Nucleus accumbens (tissue), 56 donors: ENCODE measurements at regions not wholly inside any gene's neighbourhood (a gene's known extent, or its start where the extent isn't known, plus 50 kb on each side); places are given as distances from the start of the nearest gene placed in this dataset.

ENCODE experiments used
- DNase-seq, 56 donors: peaks; one replicate each; lab custom pipeline; 2025; lab: John Stamatoyannopoulos, UW

DNA sequence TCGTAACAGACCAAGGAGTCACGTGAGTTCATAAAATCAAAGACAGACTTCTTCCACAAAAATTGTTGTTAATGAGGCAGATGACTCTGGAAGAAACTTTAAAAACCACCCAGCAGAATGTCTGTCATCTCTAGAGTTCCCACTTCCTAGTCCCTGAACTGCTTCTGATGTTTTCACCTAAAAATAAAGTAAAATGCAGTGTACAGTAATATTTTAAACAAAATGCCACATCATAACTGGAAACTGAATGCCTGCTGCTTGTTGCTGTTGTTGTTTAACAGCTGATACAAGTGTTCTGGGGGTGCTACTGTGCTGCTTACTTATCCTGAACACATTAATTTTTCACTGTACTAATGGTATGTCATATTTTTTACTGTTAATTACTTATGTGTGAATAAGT lies 577.2 kb downstream of the MTRR start:
- DNase-seq, result no peak

DNA sequence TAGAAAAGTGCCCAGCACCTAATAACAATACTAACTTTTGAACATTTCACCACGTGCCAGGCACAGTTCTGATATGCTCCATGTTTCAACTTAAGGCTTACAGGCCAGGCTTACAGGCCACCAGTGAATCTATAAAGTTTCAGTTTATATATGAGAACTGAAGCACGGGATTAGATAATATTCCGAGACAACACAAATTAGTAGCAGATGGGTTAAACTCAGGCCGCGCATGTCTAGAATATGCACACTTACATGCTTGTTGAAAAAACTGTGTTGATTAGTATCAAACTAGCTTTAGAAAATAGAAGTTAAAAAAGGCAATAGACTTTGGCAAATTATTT lies 587.9 kb downstream of the MTRR start:
- peak in 2 of 56 donors; percentile 1 to 22 for DNase-seq

DNA sequence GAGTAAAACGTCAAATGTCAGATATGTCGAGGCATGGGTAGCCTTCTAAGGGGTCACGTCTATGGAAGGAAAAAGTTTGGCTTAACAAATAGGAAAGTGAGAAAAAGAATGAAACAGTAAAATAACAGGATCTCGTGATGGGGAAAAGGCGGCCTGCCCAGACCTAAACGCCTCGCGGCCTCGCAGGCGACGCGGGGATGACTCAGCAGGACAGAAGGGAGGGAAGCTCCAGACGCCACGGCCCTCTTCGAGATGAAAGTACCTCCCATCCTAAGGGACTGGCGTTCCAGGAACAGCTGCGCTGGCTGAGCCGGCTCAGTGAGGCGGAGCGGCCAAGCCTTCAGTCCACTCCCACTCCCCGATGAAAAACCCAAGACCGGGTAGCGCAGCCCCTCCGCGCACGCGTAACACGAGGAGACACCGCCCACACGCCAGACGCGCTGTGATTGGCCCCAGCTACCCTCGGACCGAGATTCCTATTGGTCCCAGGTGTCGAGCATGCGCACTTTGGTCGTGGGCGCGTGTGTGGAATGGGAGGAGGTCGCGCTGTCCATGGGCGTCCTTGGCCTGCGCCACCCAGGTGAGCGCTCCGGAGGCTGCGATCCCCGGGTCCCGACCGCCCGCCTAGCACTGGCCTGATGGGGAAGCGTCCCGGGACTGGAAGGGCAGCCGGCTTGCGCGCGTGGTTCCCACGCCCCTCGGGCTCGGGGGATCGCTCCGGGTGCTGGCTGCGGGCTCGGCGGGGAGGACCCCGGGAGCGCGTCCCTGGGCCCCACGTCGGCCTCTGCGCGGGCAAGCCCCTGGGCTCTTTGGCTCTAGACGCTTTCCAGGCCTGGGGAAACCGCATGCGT lies 588.5 kb downstream of the MTRR start:
- peak; percentile 24 to 94 (median 82) for DNase-seq

DNA sequence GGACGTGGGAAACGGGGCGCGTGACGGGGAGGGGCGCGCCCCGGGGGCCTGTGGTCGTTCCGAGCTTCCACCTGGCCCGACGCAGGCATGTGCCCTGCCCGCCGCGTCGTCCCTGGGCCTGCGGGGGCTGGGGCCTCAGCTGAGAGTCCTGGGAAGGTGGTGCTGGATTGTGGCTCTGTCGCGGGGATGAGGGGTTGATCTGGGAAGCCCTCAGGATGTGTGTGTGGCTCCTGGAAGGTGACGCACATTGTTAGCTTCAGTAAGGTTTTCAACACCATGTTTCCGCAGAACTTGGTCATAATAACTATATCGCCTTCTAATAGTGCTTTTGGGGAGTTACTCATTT lies 589.1 kb downstream of the MTRR start:
- DNase-seq, result peak in 8 of 56 donors; percentile 18 to 52 (median 34)

DNA sequence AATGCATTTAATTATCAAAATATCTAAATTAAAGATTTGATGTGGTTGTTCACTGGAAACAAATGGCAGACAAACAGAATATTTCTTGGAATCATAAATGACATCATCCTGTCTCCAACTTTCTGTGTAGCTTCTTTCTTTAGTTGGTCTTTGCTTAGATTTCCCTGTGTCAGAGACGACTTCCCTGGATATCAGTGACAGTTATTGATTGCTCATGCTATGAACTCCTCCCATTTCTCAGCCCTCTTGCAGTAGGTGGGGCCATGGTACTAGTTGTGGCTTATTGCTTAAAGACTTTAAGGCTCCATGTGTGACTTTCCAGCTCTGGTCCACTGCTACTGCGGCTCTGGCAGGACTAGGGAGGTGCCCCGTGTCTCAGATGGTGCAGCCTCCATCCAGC lies 592.6 kb downstream of the MTRR start:
- DNase-seq, result no peak

DNA sequence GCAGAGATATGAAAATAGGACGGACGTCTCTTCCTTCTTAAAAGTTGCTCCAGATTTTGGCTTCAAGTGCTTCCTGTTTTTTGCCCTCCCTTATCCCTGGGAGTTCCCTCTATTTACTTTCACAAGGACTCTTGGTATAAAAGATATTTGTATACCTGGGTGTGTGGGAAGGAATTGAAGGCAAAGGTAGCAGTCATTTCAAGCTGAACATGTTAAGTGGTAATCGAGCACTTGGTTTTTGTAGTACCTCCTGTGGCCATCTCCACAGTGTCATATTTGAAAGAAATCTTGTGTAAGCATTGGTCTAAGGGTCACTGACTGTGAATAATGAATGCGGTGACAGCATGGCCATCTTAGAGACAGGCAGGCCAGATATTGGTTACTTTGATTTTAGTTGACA lies 593.6 kb downstream of the MTRR start:
- DNase-seq, result no peak

DNA sequence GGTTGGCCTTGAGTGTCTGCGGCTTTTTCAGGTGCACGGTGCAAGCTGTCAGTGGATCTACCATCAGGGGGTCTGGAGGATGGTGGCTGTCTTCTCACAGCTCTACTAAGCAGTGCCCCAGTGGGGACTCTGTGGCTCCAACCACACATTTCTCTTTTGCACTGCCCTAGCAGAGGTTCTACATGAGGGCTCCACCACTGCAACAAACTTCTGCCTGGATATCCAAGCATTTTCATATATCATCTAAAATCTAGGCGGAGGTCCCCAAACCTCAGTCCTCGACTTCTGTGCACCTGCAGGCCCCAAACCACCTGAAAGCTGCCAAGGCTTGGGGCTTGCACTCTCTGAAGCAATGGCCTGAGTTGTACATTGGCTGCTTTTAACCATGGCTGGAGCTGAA lies 601.5 kb downstream of the MTRR start:
- no peak for DNase-seq

DNA sequence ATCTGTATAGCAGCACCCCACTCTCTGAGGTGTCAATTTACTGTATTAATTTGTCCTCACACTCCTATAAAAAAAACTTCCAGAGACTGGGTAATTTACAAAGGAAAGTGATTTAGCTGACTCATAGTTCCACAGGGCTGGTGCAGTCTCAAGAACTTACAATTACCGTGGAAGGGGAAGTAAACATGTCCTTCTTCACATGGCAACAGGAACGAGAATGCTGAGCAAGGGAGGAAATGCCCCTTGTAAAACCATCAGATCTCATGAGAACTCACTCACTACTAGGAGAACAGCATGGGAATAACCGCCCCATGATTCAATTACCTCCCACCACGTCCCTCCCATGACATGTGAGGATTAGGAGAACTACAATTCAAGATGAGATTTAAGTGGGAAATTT lies 602.6 kb downstream of the MTRR start:
- DNase-seq, result no peak

DNA sequence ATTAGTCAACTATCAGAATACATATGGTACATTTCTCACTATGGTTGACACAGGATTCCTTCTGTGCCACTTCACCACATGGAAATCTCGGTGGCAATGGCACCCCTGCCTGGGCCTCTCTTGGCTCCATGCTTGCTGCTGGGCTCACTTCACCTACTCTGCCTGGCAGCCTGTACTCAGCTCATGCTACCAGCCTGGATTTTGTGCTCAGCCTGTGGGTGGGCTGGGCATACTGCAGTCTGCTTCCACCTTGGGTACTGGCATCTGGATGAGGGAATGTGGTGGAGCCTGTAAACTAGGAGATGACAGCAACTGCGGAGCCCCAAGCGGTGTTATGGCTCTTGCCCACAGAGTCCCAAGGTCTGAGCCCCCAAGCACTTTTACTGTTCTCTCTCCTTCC lies 604.1 kb downstream of the MTRR start:
- no peak for DNase-seq

DNA sequence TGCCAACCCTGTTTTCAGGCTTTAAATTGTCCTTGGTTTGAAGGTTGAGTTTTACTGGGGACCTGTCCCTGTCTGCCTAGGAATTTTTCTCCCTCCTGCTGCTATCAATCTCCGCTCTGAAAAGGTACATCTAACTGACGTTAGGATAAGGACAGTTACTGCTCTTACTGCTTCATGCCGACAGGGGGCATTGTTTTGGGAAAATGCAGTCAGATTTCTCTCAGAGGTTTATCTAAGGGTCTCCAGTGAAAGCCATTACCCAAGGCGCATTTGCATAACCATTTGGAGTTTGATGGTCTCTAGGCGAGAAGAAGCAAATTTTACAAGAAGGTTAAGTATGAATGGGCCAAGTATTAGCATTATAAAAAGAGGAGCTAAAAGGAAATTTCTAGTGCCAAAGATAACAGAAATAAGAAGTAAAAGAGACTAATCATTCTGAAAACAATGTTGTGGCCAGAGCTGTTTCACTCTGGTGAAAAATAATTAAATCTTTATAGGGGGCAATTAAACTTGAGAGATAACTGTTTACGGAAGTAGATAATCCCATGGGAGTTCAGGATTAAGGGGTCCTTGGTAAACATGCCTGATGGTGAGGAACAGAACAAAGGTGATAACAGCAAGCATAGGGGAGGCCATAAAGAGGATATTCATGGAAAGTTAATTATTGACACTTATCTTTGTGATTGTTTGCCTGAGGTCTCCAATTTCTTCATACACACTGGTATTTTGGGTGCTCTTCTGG lies 605.0 kb downstream of the MTRR start:
- DNase-seq, result no peak

DNA sequence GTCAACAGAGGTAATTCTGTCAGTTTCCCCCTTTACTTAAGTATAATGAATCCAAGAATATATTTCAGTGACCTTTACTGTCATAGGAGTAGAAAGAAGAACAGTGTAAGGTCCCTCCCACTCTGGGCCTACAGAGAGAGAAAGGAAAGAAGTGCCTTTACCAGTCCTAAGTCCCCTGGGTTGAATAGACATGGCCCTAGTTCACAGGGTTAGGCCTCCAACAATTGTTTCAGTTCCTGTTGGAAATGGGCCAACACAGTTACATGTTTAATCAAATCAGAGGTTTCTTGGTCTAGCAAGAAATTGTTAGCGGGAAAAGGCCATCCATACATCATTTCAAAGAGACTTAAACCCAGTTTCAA lies 605.6 kb downstream of the MTRR start:
- no peak for DNase-seq

DNA sequence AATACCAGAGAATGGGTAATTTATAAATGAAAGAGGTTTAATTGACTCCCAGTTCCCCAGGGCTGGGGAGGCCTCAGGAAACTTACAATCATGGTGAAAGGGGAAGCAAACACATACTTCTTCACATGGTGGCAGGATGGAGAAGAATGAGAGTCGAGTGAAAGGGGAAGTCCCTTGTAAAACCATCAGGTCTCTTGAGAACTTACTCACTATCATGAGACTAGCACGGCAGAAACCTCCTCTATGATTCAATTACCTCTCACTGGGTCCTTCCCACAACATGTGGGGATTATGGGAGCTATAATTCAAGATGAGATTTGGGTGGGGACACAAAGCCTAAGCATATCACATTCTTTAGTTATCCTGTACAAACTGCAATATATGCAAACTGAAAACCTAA lies 609.4 kb downstream of the MTRR start:
- DNase-seq, result no peak

DNA sequence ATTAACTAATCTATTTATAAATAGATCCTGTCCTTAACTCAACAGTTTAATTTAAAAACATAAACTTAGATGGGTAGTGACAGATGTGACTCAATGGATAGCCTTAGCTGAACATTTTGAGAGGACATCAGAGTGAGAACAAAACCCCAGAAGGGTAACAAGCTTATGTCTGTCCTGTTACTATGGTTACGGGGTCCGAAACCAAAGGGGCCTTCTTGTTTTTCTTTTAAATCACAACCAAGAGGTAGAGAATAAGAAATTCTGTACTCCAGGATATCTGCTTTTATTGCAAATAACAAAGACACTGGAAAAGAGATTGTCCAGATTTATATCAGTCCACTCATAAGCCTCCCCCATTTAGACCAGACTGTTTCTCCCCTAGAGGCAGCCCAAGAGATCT lies 612.1 kb downstream of the MTRR start:
- DNase-seq, result no peak

DNA sequence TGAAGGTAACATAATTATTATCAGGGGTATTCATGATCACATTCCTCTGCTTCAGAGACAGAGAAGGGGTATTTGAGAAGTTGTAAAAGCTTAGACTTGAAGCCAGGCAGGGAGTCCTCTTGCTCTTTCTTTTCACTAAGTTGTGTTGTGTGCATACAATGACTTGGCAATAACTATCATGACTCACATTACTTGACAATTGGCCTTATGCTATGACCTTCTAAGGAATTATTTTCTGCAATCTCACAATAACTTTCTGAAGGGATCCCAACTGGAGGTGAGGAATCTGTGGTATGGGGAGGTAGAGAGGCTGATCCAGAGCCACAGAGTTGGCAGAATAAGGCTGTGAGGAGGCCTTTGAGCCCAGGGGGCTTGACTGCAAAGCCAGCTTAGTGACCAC lies 622.3 kb downstream of the MTRR start:
- no peak for DNase-seq

DNA sequence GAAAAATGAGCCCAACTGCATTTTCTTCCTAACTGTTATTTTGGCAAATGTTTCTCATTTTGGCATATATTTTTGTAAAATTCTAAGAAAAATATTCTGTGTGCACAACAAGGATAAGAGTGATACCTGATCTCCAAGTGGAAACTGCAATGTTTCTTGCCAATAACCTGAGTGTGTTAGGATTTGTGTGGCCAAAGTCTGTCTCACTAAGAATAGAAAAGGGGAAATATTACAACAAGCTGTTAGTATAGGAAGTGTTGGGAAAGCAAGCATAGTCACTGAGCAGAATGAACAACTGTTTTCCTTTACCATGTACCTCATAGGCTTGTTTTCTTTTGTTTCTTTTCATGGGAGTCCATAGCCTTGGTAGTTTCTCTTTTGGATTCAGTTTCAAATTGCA lies 624.2 kb downstream of the MTRR start:
- DNase-seq, result no peak

DNA sequence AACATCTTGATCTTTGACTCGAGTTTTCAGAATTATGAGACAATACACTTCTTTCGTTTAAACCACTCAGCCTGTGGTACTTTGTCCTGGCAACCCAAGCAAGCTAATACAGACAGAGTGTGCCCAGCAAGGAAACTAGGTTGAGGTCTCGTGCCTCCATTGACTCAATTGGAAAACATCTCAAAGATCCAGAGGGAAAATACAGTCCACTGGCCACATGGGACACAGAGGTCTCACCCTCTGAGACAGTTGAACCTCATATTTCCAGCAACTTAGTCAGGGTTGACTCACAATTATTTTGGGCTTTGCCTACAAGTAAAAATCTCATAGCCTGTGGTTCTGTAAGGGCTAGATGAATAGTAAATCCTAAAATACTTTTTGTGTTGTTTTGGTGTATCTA lies 631.5 kb downstream of the MTRR start:
- no peak for DNase-seq

DNA sequence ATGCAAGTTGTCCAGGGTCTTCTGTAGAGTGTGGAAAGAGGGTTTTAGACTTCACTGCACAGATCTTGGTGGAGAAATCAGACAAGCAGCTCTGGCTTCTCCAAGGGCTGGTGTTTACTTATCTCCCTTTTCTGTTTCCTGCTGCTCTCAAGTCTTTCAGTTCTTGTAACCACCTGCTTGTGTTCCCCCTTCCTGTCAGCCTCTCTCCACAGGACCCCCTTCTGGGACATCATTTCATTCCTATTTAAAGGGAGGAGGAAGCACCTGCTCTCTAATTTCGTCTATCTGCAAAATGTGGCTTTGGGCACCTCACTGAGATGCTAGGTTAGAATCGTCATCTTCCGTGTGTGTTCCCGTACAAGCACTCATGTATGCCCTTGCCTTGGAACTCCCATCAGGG lies 636.2 kb downstream of the MTRR start:
- no peak for DNase-seq

DNA sequence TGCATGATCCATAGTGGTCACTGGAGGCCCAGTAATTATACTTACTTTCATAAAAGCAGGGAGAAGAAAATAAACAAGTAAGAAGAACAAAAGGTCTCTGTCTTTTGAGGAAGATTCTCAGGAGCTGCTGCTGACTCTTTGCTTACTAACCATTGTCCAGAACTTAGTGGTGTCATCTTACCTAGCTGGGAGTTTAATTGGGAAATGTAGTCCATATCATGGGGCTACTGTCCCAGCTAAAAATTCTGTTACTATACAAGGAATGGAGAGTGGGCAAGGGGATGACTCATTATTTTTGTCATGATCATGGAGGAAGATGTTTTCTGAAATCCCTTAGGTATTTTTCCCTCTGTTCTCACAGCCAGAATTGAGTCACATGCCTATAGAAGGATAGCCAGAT lies 639.3 kb downstream of the MTRR start:
- no peak for DNase-seq

DNA sequence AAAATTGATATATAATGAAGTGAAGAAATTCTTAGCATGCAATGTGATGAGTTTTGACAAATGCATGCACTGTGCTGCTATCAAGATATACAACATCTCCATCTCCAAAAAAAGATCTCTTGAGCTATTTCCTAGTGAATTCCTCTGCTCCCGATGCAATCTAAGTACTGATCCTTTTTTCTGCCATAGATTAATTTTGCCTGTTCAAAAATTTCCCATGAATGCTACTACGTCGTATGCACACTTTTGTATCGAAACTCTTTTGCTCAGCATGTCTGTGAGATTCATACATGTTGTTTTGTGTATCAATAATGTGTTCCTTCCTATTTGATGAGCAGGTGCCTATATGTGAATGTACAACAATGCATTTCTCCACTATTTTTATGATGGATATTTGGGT lies 647.4 kb downstream of the MTRR start:
- no peak for DNase-seq

DNA sequence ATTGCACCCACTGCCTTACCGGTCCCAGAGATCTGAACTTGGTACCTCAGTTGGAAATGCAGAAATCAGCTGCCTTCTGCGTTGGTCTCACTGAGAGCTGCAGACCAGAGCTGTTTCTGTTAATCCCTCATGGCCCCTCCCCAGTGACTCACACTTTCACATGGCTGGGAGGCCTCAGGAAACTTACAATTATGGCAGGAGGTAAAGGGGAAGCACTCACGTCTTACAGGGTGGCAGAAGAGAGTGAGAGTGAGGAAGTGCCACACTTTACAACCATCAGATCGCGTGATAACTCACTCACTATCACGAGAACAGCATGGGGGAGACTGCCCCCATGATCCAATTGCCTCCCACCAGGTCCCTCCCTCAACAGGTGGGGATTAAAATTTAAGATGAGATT lies 648.5 kb downstream of the MTRR start:
- DNase-seq, result no peak

DNA sequence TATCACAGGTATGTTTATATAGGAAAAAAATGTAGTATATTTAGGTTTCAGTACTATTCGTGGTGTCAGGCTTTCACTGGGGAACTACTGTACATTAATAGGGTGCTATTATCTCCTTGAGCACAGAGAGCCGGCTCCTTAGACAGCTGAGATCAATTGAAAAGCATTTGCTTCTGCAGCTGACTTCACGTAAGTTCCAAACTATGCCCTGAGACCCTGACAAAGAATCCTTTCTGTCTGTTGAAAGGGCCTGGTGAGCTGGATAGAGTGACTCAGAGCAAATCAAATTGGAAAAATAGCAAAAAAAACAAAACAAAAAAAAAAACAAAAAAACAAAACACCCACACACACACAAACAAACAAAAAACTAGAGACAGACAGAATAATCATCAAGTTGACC lies 652.0 kb downstream of the MTRR start:
- DNase-seq, result peak in 1 of 56 donors; percentile 3

DNA sequence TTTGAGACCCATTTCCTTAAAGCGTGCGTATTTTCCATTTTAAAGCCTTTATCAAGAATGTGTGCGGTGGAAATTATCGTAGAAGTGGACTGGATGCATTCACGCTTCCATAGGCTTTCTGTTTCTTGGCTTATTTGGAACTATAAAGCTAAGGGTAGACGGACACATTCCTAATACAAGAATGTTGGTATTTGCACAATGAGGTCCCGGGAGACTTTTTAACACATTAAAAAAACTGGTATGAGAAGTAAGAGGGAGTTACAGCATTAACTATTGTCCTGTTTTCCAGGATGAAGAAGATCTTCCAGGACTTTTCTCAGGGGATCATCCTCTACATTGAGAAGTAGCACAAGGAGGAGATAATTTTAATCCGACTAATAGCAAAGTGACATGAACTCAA lies 653.0 kb downstream of the MTRR start:
- no peak for DNase-seq

DNA sequence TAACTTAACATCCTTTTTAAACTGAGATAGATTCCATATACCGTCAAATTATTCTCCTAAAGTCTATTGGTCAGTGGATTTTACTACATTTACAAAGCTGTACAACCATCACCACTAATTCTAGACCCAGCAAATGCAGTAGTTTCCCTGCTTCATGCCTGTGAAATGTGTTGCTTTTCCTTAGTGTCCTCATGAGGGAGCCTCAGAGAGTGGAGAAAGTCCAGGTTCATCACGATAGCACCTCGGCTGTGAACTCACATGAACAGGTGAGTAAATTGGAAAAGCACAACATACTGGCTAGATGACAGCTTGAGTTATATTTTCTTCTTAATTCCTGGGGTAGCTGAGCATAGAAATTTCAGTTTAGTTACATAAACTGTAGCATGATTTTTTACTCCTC lies 653.7 kb downstream of the MTRR start:
- no peak for DNase-seq
